ENCODE measurements at regions not wholly inside any gene's neighbourhood (a gene's known extent, or its start where the extent isn't known, plus 50 kb on each side); places are given as distances from the start of the nearest gene placed in this dataset.

GRCh38 chr13:54859827-54860226 is 1831.2 kb downstream of the OLFM4 start:
- Histone ChIP-seq H3K27me3 (no peaks in the 10 kb centered on the region), H3K9me3 (ENCODE audit: low read depth) (no peaks in the 10 kb centered on the region), H3K27ac (no peak overlapping the region), H3K9me2 (replicated peaks; ENCODE audit: insufficient read depth) (no peaks in the 10 kb centered on the region), H2AFZ (no peak overlapping the region), H3K79me2 (no peaks in the 10 kb centered on the region), H4K20me1 (ENCODE audit: insufficient read depth, poor library complexity, severe bottlenecking) (no peaks in the 10 kb centered on the region), H3K36me3 (replicated peaks; ENCODE audit: insufficient read depth, low read depth) (no peaks in the 10 kb centered on the region), H3K4me2 (no peak overlapping the region), H3K4me1 (ENCODE audit: insufficient read depth) (no peaks in the 10 kb centered on the region), H3K4me3 (no peak overlapping the region)
- no peak for DNase-seq (ENCODE audit: low spot score)
- no peak for TF ChIP-seq EZH2 (IDR thresholded peaks at IDR 0.05; ENCODE audit: borderline replicate concordance)
- TF ChIP-seq EZH2phosphoT487 (IDR thresholded peaks at IDR 0.05; ENCODE audit: low read depth, severe bottlenecking, unreplicated experiment): no peak
- TF ChIP-seq, protein P1, sequence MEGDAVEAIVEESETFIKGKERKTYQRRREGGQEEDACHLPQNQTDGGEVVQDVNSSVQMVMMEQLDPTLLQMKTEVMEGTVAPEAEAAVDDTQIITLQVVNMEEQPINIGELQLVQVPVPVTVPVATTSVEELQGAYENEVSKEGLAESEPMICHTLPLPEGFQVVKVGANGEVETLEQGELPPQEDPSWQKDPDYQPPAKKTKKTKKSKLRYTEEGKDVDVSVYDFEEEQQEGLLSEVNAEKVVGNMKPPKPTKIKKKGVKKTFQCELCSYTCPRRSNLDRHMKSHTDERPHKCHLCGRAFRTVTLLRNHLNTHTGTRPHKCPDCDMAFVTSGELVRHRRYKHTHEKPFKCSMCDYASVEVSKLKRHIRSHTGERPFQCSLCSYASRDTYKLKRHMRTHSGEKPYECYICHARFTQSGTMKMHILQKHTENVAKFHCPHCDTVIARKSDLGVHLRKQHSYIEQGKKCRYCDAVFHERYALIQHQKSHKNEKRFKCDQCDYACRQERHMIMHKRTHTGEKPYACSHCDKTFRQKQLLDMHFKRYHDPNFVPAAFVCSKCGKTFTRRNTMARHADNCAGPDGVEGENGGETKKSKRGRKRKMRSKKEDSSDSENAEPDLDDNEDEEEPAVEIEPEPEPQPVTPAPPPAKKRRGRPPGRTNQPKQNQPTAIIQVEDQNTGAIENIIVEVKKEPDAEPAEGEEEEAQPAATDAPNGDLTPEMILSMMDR (IDR thresholded peaks at IDR 0.05; ENCODE audit: poor library complexity): no peak
- WGBS (ENCODE audit: low lambda C conversion rate, missing lambda C conversion rate): 94% methylated on average over 1 of the region's 1 CpG

DNA sequence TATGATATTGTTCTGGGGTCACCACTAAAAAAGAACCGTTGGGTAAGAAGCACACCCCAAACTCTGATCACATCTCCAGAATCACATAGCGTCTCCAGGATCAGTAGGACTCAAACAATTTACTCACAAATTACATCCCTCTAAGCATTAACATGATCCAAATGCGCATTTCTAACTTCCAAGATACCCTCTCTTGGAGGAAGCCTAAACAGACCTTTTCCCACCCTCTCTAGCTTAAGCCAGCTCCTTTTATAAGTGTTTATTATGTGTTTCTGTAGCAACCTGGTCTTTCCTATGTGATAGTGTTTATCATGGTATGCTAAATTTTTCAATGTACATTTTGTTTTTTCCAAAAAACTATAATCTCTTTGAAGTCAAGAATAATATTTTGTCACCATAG is 1846.5 kb downstream of the OLFM4 start:
- H4K20me1 ChIP-seq (ENCODE audit: insufficient read depth, poor library complexity, severe bottlenecking): no peaks in the 10 kb centered on the region
- H2AFZ ChIP-seq: no peak overlapping the region
- H3K4me2 ChIP-seq: no peak overlapping the region
- H3K4me1 ChIP-seq (ENCODE audit: insufficient read depth): no peaks in the 10 kb centered on the region
- H3K9me3 ChIP-seq (ENCODE audit: low read depth): no peaks in the 10 kb centered on the region
- H3K27me3 ChIP-seq: no peaks in the 10 kb centered on the region
- no peak overlapping the region for H3K27ac ChIP-seq
- TF ChIP-seq EZH2 (IDR thresholded peaks at IDR 0.05; ENCODE audit: borderline replicate concordance) (no peak), EZH2phosphoT487 (IDR thresholded peaks at IDR 0.05; ENCODE audit: low read depth, severe bottlenecking, unreplicated experiment) (no peak)
- TF ChIP-seq, protein P1 (IDR thresholded peaks at IDR 0.05; ENCODE audit: poor library complexity): no peak
- H3K36me3 ChIP-seq (replicated peaks; ENCODE audit: insufficient read depth, low read depth): no peaks in the 10 kb centered on the region
- H3K79me2 ChIP-seq: no peaks in the 10 kb centered on the region
- no peaks in the 10 kb centered on the region for H3K9me2 ChIP-seq (replicated peaks; ENCODE audit: insufficient read depth)
- no peak overlapping the region for H3K4me3 ChIP-seq
- WGBS (ENCODE audit: low lambda C conversion rate, missing lambda C conversion rate): 87% methylated on average over 3 of the region's 3 CpGs
- DNase-seq (ENCODE audit: low spot score): no peak

DNA sequence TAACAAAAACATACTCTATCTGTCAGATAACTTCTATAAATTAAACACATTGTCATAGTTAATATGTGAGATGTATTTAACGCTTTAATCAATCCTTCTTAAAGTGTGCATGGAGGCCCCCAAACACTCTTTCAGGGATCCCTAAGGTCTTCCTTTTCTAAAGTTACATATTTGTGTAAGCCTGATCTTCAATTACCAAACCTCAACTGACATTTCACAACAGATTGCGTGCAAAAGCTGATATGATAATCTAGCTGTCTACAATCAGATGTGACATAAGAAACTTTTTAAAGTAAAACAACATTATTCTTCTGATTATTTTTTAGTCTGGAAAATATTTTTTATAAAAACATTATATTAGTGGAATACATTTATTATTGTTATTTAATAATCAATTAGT is 1850.4 kb downstream of the OLFM4 start:
- TF ChIP-seq EZH2phosphoT487 (IDR thresholded peaks at IDR 0.05; ENCODE audit: low read depth, severe bottlenecking, unreplicated experiment) (no peak), EZH2 (IDR thresholded peaks at IDR 0.05; ENCODE audit: borderline replicate concordance) (no peak)
- TF ChIP-seq, protein P1 (IDR thresholded peaks at IDR 0.05; ENCODE audit: poor library complexity): no peak
- H3K4me3 ChIP-seq: no peak overlapping the region
- no peaks in the 10 kb centered on the region for H3K79me2 ChIP-seq
- H3K36me3 ChIP-seq (replicated peaks; ENCODE audit: insufficient read depth, low read depth): no peaks in the 10 kb centered on the region
- no peak for DNase-seq (ENCODE audit: low spot score)
- WGBS (ENCODE audit: low lambda C conversion rate, missing lambda C conversion rate): 76% methylated on average over 2 of the region's 2 CpGs
- H3K9me3 ChIP-seq (ENCODE audit: low read depth): no peaks in the 10 kb centered on the region
- no peak overlapping the region for H3K27ac ChIP-seq
- H3K4me1 ChIP-seq (ENCODE audit: insufficient read depth): no peaks in the 10 kb centered on the region
- H2AFZ ChIP-seq: no peak overlapping the region
- no peaks in the 10 kb centered on the region for H4K20me1 ChIP-seq (ENCODE audit: insufficient read depth, poor library complexity, severe bottlenecking)
- H3K27me3 ChIP-seq: no peaks in the 10 kb centered on the region
- no peaks in the 10 kb centered on the region for H3K9me2 ChIP-seq (replicated peaks; ENCODE audit: insufficient read depth)
- no peak overlapping the region for H3K4me2 ChIP-seq

DNA sequence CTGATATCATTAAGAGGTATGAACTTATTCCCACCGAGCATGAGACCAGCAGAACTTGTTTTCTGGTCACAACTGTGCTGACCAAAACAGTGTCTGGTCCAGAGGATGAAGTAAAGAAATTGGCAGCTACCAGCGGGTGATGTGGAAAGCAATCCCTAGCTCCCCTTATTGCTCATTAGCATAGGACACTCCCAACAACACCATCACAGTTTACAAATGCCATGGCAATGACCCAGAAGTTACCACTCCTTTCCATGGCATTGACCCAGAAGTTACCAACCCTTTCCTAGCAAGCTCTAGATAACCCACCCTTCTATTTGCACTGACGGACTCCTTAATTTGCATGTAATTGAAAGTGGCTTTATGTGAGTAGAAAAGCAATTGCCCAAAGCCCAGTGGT is 1856.1 kb downstream of the OLFM4 start:
- H3K79me2 ChIP-seq: no peaks in the 10 kb centered on the region
- H3K27ac ChIP-seq: no peak overlapping the region
- no peak overlapping the region for H3K4me3 ChIP-seq
- TF ChIP-seq EZH2 (IDR thresholded peaks at IDR 0.05; ENCODE audit: borderline replicate concordance) (no peak), EZH2phosphoT487 (IDR thresholded peaks at IDR 0.05; ENCODE audit: low read depth, severe bottlenecking, unreplicated experiment) (no peak)
- TF ChIP-seq, protein P1 (IDR thresholded peaks at IDR 0.05; ENCODE audit: poor library complexity): no peak
- no peak overlapping the region for H3K4me2 ChIP-seq
- DNase-seq (ENCODE audit: low spot score): no peak
- H3K9me3 ChIP-seq (ENCODE audit: low read depth): no peaks in the 10 kb centered on the region
- H3K9me2 ChIP-seq (replicated peaks; ENCODE audit: insufficient read depth): no peaks in the 10 kb centered on the region
- H4K20me1 ChIP-seq (ENCODE audit: insufficient read depth, poor library complexity, severe bottlenecking): no peaks in the 10 kb centered on the region
- H3K4me1 ChIP-seq (ENCODE audit: insufficient read depth): no peaks in the 10 kb centered on the region
- no peaks in the 10 kb centered on the region for H3K36me3 ChIP-seq (replicated peaks; ENCODE audit: insufficient read depth, low read depth)
- 97% methylated on average over 3 of the region's 3 CpGs for WGBS (ENCODE audit: low lambda C conversion rate, missing lambda C conversion rate)
- no peaks in the 10 kb centered on the region for H3K27me3 ChIP-seq
- H2AFZ ChIP-seq: no peak overlapping the region

Data from hepatocyte (in vitro differentiated cells).